GM18508 (cell line): ENCODE measurements at regions not wholly inside any gene's neighbourhood (a gene's known extent, or its start where the extent isn't known, plus 50 kb on each side); places are given as distances from the start of the nearest gene placed in this dataset.
"Not testable (repeated sequence)": the region's sequence is repeated elsewhere in the genome, so short reads cannot be mapped to it uniquely, and the experiment has no call there.

Source experiments
- ATAC-seq: cut with Tn5 transposase; IDR thresholded peaks from one replicate; pipeline ENCODE4 v1.9.1; 2021; ENCODE audit warnings: moderate number of reproducible peaks; ENCODE audit not compliant: insufficient read depth, unreplicated experiment

DNA sequence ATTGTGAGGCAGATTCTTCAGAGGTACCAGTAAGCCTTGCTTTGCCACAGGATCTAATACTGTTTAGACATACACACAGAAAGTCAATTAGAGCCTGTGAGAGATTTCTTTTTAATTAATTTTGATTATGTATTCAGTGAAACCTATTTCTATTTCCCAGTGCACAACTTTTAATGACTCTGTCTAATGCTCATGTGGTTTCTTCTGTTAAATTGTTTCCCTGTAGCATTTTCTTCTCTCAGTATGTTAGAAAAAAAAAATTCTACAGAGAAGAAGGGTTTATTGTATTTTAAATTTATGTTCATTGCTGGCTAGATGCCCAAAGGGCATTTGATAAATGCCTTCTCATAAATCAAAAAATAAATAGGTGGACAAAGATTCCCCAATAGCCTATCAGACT is 293.7 kb downstream of the C6orf118 start:
- no peak for ATAC-seq

DNA sequence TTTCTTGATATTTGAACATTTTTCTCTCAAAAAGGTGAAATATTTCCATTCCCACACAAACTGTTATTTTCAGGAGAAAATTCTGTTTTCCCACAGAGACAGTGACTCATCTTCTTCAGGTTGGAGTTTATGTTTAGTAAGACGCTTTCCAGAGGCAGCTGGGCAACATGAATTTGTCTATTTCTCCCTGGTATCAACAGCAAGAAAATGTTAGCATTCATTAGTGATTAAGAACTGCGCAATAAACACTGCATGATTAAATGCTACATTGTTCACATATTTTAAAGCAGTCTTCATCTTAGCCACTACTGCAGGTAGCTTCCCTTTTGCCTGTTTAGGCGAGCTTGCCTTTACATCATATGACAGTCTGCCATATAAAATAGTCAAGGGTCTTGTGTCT is 295.7 kb downstream of the C6orf118 start:
- no peak for ATAC-seq

DNA sequence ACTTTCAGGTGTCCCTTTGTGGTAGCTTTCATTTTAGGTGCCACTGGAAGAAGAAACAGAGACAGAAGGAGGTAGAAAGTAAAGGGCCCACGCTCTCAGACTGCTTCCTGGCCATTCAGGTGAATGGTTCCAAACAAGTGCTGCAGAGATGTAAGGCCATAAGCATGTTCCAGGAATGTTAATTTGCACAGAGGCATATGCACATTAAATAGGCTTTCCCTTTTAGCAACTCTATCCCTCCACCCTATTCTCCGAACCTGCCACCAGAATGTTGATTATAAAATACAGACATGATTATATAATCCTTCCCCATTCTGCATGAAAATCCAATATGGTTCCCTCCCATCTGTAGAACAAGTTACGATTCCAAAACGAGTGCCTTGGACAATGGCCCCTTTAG is 297.2 kb downstream of the C6orf118 start:
- no peak for ATAC-seq

DNA sequence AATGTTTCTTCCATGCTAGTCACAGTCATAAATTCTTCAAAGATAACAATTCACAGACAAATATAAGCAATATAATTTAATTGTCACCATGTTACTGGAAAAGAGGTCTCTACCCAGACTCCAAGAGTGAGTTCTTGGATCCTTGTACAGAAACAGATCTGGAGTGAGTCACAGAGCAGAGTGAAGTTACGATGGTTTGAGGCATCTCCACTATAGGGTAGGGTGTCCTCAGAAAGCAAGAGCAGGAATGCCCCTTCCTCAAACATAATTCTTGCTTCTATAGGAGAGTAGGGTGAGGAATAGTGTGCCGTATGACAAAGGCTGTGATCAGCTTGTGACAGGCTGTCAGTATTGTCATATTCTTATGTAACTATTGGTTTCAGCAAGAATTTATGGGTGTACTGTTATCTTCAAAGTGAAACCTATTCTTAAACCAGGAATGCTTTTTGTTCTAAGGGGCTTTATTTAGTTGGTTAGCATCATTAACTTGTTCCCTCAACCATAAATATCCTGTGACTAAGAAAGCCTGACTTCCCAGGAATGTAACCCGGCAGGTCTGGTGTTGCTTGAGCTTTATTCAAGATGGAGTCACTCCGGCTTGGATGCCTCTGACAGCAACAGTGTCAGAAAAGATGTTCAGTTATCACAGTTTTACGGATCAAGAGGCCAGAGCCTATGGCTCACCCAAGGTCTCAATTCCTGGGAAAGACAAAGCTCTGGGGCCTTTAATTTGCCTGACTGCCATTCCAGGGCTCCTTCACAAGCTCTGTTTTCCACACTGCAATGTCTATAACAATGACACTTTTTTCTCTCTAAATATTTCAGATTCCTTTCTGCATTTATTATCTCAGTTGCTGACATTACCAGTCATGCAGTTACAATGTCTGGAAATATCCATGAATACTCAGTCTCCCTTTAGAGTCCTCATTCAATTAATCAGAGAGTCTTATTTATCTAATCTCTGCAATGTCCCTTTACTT is 298.6 kb downstream of the C6orf118 start:
- no peak for ATAC-seq

DNA sequence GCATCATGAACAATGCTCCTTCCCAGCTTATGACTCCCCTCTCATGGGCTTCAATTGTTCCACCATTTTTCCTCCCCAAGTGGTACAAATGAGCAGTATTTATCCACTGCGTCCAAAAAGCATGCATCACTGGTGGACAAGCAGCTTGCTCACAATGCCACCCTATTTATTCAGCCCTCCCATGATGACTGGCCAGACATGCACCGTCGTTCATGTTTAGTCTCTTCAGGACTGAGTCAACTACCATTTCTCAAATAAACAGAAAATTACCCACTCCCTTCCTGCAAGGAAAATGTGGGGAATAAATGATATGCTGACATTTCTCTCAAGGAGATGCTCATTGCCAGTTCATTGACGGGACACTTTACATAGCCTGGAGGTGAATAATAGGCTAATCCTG is 300.4 kb downstream of the C6orf118 start:
- no peak for ATAC-seq

DNA sequence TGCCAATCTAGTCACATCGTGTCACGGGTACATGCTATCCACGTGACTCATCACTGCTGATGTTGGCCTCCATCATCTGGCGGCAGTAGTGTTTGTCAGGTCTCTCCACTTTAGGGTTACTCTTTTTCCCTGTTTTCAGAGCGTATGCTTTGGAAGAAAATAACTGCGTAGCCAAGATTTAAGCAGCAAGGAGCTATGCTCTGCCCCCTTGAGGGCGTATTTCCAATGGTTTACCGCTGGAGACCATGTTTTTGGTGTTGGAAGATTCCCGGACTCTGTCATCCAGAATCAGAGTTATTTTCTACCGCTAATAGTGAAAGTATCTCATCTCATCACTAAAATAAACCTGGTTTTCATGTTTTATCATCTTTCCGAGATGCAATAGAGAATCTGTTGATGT is 306.5 kb downstream of the C6orf118 start:
- no peak for ATAC-seq

DNA sequence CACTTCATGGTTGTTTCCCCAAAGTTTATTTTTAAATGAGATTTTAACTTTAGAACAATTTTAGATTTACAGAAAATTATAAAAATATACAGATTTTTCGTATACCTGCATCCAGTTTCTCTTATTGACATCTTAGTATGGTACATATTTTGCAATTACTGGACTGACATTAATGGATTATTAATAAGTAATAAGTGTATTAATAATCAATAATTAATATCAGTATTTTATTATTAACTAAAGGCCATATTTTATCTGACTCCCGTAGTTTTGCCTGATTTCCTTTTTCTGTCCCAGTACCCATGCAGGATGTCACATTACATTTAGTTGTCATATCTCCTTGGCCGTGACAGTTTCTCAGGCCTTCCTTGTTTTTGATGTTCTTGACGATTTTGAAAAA is 307.0 kb downstream of the C6orf118 start:
- ATAC-seq: no peak

DNA sequence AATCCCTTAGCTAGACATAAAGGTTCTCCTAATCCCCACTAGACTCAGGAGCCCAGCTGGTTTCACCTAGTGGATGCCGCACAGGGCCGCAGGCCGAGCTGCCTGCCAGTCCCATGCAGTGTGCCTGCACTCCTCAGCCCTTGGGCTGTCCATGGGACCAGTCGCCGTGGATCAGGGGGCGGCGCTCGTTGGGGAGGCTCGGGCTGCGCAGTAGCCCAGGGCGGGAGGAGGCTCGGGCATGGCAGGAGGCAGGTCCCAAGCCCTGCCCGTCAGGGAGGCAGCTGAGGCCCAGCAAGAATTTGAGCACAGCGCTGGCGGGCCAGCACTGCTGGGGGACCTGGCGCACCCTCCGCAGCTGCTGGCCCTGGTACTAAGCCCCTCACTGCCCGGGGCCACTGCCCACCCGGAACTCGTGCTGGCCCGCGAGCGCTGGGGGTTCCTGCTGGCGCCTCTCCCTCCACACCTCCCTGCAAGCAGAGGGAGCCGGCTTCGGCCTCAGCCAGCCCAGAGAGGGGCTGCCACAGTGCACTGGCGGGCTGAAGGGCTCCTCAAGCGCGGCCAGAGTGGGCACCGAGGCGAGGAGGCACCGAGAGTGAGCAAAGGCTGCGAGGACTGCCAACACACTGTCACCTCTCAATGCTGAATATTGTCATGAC is 307.8 kb downstream of the C6orf118 start:
- no peak for ATAC-seq

DNA sequence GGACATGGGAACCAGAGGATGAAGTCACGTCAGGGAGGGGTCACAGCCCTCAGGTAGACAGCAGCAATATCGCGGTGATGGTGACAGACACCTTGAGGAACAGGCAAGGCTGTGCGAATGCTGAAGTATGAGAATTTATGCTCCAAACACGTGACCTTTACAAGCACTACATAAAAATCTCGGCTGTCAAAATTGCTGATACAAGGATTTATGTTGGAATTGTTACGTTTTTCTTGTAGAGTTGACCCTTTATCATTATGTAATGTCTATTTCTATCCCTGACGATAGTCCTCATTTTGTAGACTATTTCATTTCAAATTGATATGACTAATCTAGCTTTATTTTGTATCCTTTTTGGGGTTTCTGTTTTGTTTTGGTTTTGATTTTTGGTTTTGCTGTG is 311.1 kb downstream of the C6orf118 start:
- no peak for ATAC-seq

DNA sequence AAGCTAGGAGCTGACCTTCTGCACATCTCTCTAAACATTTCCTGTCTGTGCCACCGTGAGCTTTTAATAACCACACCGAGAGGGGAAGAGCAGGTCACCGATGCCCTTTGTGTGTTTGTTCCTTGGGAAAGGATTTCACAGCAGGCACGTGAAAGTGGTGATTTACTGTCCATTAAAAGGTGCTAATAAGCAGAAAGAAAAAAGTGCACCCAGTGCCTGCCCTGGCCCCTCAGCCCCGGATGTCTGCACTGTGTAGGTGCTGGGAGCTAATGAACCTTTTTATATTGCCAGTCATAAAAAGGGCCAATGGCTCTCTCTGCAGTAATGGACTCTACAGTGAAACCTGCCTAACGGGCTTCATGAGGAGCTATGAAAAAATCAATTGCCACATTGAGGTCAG is 312.6 kb downstream of the C6orf118 start:
- ATAC-seq: no peak

DNA sequence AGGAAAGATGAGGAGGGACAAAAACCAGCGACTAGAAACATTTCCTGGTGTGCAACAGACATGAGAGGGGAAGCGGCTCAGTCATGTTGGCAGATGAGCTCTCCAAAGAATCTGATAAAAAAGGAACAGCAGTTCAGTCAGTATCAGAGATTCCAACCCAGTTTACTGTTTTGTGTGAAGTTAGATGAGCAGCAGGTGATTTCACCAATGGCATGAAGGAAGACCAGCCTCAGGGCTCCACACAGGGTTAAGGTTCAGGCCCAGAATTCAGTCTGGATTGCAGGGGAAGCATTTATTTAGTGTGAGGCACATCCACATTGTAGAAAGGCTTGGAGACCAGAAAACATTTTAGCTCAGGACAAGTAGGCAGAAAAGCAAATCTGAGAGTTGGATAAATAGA is 317.8 kb downstream of the C6orf118 start:
- ATAC-seq: no peak

DNA sequence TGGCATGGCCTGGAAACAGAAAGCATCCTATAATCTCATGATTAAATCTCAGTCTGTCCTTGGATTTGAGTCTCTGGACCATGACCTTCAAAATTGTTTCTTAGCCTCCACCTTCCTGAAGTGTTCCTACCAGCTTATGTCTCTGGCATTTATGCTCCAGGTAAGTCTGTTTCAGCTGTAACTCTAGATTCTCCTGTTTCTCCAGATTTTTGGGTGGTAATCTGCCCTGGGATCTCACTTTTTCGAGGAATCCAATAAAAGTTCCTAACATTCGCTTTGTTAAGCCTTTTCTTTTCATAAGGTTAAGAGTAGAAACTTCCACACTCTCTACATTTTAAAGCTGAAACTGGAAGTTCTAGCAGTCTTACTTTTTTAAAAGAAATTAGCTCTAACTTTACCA is 318.5 kb downstream of the C6orf118 start:
- ATAC-seq: no peak

DNA sequence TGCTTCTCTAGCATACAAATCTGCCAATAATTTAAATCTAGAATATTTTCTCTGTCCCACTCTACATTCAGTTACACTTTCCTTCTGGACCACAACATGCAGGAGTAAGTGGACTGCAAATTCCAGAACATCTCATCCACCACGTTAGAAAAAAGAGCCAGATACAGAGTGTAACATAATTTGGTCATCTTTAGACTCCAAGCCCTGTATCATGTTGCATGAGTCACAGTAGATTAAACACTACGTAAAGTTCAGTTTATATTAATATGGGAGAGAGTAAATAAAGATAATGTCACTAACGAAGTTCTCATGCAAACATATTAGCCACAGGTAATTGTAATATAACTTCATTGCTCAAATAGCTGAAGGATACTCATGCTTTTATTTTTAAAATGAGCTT is 327.0 kb downstream of the C6orf118 start:
- no peak for ATAC-seq

DNA sequence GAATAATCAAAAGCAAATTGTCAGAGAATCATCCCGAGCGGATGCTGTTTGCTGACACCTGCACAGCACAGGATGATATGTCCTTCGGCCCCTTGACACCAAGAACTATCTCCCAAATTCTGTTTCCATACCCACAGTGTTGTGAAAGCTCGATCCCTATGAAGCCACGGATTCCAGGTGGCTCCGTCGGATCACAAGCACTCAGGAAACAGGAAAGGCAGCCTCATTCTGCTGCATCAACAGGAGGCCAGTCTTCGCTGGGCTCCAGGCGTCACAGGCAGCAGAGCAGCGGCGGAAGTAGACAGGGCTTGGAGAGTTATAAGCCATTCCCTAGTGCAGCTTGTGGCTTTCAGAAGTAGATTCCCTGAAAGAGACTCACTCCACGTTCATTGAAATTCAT is 342.3 kb downstream of the C6orf118 start:
- no peak for ATAC-seq

DNA sequence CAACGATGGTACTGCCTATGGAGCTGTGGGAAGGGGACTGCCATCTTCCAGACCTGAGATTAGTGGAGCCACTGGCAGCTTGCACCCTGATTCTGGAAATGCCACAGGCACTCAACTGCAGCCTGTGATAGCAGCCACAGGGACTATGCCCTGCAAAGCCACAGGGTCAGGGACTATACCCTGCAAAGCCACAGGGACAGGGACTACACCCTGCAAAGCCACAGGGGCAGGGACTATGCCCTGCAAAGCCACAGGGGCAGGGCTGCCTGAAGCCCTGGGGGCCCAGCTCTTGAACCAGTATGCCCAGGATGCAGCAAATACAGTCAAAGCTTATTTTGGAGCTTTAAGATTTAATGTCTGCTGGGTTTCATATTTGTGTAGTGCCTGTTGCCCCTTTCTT is 346.6 kb downstream of the C6orf118 start:
- no peak for ATAC-seq

DNA sequence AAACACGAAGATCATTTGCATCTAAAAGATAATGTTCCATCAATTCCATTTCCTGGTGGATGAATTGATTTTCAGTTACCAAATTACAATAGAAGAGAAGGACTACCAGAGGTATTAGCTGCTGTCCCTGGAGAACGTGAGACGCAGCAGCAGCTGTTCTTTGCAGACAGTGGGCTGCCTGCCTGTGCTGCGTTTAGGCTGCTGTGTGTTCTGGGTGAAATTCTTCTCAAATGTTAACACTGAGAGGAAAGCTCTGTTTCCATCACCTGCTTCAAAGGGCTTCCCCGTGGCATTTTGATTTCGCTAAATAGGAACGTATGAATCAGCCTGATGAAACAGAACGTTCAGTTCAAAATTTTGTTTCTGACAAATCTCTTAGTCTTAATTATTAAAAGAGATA is 362.2 kb downstream of the C6orf118 start:
- no peak for ATAC-seq

DNA sequence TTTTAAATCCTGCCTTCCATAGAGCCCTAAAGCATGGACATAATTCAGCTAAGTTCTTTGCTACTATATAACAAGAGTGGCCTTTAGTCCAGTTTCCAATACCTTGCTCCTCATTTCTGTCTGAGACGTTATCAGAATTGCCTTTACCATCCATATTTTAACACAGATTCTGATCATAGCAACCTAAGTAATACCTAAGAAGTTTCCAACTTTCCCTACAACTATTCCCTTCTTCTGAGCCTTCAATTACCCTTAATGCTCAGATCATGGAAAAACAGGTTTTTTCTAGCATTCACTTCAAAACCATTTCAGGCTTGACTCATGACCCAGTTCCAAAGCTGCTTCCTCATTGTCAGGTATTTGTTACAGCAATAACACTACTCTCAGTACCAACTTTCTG is 367.1 kb downstream of the C6orf118 start:
- no peak for ATAC-seq

DNA sequence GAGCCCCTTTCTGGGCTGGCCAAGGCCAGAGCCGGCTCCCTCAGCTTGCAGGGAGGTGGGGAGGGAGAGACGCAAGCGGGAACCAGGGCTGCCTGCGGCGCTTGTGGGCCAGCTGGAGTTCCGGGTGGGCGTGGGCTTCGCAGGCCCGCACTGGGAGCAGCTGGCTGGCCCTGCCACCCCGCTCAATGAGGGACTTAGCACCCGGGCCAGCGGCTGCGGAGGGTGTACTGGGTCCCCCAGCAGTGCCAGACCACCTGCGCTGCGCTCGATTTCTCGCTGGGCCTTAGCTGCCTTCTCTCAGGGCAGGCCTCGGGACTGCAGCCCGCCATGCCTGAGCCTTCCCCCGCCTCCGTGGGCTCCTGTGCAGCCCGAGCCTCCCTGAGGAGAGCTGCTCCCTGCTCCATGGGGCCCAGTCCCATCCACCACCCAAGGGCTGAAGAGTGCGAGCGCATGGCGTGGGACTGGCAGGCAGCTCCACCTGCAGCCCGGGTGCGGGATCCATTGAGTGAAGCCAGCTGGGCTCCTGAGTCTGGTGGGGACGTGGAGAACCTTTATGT is 376.1 kb downstream of the C6orf118 start:
- not testable (repeated sequence) for ATAC-seq

DNA sequence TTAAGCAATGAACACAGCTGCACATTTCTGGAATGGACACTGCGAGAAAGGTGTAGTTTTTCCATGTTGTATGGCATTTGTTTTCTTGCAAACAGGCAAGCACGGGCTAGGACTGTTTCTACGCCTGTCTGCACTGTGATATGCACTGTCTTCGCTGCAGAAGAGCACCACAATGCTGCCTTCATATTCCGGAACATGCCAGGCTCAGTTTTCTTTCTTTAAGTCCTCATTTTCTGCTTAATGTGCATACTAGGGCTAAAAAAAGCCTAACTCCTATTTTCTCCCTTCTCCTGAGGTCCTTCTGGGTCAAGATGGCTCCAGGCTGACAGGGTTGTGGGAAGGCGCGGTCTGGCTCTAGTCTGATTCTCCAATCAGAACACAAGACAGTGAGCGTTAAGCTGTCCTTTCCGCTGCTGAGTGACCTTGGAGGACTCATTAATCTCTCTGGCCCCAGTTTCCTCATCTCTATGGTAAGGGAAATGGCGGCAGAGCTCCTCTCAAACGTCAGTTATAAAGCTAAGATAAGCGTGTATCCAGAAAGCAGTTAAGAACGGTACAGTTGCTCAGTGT is 379.9 kb downstream of the C6orf118 start:
- no peak for ATAC-seq

DNA sequence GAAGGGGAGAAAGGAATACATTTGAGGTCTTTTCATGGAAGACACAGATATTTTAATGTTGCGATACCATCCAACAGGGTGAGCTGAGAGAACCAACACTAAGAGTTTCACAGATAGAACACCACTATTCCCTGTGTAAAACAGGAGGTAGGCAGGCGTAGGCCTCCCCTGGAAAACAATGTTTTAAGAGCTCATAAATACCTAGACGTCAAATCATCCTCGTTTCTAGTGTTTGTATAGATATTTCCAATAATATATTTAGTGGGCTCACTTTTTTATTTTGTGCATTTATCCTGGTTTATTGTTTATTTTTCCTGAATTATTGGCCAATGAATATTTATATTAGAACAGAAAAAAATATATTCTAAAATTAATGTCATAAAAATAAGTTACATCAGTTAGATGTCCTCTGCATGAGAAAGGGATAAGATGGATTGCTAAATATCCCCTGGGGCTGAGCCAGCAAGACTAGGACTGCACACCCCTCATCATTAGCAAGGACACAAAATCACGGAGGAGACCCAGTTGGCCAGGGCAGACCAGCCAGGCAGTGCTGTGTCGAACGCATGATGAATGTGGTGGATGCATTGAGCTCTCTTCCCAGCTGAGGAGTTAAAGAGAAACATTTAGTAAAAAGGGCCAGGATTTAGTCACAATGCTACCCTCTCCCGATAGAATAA is 380.5 kb downstream of the C6orf118 start:
- ATAC-seq: no peak
